GM18858 (cell line): ENCODE measurements at regions not wholly inside any gene's neighbourhood (a gene's known extent, or its start where the extent isn't known, plus 50 kb on each side); places are given as distances from the start of the nearest gene placed in this dataset.
A peak's percentile ranks its signal among the peaks of the same experiment; 100 is the strongest.
"Not testable (repeated sequence)": the region's sequence is repeated elsewhere in the genome, so short reads cannot be mapped to it uniquely, and the experiment has no call there.

Experiments
- ATAC-seq: cut with Tn5 transposase; IDR thresholded peaks from one replicate; pipeline ENCODE4 v1.9.1; 2021; ENCODE audit not compliant: unreplicated experiment

GRCh38 chr12:62135553-62136200, 124.5 kb upstream of the USP15 start:
- no peak for ATAC-seq

- no peak for ATAC-seq
Observed at GRCh38 chr12:62136496-62136895, 123.7 kb upstream of the USP15 start.

DNA sequence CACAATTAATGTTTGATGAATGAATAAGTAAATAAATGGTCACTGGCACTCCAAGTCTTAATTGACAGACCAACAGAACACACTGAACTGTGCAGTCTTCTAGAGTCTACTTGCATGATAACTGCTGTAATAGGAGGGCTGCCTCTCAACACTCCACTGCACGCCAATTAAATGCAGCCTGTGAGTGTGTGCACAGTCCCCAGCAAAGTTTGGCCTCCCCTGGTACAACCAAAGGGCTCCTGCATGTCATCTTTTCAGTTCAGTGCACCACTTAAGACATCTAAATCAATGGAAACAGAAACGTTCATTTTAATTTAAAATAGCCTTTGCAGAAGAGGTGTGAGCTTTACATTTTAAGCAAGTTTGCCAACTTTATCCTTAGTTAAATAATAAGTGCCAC, 121.7 kb upstream of the USP15 start:
- no peak for ATAC-seq

DNA sequence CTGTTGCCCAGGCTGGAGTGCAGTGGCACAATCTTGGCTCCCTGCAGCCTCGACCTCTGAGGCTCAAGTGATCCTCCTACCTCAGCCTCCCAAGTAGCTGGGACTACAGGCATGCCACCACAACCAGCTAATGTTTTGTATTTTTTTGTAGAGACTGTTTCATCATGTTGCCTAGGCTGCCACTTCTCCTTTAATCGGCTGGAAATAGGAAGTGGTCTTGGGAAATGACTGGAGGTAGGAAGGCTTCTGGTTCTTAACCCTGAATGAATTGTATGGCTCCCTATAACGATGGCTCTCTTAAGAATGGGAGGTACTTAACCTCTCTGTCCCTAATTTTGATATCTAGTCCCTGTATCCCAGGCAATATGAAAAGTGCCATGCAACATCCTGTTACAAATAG, 113.9 kb upstream of the USP15 start:
- ATAC-seq: no peak

- ATAC-seq: no peak
Observed at GRCh38 chr12:62158013-62158412, 102.2 kb upstream of the USP15 start.

DNA sequence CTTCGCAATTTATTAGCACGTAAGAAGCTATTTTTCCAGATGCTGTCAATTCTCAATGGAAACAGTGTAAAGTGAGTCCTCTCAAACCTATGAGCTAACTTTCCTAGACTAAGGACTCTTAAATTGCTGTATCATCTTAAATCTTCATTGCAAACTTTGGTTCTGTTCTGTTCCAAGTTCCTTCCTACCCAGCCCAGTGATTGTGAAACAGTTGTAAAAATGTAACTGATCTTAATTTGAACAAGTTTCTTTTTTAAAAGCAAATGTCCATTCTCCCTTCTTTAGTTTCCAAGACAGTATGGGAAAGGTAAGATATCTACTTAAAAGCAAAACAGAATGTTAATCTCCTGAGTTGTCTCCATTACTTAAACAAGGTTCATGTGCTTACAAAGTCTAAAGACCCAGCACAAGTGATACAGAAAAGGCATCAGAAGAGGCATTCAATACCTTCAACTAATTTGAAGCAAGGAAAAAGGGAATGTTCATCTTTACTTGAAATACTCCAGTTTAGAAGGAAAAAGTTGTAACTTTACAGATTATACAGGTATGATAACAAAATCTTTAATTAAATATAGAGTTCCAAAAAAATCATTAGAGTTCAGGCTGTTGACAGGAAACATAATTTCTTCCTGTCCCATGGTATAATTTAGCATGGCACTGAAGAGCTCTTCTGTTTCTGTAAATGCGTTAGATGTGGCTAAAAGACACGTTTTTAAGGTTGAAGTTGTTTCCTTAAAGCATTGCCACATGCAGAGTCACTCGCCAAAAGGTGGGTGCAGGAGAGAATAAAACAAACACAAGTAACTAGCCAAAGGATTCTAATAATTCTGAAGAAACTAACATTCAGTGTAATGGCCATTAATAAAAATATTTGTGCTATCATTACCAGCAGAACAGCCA, 101.5 kb upstream of the USP15 start:
- ATAC-seq: no peak

- ATAC-seq: no peak
Observed at GRCh38 chr12:62162214-62162613, 98.0 kb upstream of the USP15 start.

GRCh38 chr12:62163368-62163767, 96.8 kb upstream of the USP15 start:
- ATAC-seq: no peak

DNA sequence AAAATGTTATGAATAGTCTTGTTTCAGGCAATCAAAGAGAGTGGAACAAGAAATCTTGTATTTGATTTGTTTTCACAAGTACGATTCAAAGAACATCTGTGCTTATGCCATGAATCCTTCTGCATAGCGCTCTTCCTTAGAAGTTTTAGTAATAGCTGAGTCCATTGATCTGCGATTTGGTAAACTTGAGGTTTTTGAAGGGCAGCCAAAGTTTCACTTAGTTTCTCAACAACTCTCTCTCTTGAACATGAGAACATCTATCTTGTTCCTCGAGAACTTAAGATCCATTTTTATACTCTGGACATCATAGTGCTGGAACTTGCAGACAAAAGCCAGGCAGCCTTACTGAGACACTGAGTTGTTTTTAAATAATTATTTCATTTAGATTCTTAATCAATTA, 96.2 kb upstream of the USP15 start:
- no peak for ATAC-seq

- no peak for ATAC-seq
Observed at GRCh38 chr12:62166525-62166924, 93.7 kb upstream of the USP15 start.

- no peak for ATAC-seq
Observed at GRCh38 chr12:62168411-62168810, 91.8 kb upstream of the USP15 start.

- no peak for ATAC-seq
Observed at GRCh38 chr12:62170241-62170640, 90.0 kb upstream of the USP15 start.

DNA sequence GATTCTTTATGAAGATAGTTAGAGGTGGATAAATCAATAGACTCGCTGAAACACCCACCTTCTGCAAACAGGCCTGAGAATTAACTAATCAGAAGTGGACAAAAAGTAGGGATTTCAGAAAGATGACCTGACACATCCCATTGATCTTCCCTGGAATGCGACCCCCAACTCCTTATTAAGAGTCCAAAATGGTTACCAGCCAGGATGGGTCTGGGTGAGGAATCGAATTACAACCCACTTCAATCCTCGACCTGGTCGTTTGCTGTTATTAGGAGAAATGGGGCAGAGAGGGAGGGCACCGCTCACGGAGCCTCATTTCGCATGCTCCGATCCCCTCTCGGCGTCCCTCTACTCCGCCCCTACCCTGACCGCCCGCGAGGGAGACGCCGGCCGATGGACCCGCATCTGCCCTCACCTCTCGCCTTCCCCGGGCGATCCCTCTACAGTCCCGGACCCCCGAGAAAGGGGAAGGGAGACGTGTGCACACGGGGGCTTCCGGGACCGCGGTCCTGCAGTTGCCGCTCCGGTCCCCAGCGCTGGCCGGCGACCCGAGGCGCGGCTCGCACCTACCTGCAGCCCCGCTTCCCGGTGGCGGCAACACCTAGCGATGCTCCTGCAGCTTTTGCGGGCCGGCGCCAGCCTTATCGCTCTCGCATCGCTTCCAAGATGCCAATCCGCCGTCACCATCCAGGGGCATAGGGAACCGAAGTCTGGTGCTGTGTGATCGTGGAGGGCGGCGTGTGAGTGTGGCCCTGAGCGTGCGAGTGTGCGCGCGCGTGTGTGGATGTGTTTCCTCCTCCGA, 69.3 kb upstream of the USP15 start:
- ATAC-seq: no peak

DNA sequence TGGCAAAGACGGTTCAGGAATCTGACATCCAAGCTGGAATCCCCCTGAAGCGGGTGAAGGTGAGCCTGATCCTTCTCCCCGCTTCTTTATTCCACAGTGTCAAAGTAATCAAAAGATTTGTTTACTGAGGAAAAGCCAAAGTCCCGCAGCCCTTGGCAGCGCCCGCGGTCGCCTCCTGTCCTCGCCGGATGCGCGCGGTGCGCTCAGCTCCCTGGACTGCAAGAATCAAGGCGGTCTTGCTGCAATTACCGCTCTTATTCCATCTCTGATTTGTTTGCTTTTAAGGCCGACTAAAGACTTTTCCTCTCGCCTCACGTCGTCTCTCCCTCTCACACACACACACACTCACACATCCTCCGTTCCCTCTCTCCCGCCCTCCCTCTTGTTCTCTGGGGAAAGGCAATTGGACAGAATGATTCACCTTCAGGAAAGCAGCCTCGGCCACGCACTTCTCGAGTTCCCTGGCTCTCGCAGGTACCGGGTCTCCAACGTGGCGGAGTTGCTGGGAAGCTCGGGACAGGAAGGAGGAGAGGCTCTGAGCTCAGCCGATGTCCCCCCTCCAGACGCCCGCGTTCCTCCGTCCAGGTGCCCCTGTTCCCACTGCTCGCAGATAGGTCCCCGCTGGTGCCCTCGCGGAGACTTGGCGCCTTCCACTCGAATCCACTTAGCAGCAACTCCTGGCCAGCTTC, 68.6 kb upstream of the USP15 start:
- ATAC-seq: no peak

DNA sequence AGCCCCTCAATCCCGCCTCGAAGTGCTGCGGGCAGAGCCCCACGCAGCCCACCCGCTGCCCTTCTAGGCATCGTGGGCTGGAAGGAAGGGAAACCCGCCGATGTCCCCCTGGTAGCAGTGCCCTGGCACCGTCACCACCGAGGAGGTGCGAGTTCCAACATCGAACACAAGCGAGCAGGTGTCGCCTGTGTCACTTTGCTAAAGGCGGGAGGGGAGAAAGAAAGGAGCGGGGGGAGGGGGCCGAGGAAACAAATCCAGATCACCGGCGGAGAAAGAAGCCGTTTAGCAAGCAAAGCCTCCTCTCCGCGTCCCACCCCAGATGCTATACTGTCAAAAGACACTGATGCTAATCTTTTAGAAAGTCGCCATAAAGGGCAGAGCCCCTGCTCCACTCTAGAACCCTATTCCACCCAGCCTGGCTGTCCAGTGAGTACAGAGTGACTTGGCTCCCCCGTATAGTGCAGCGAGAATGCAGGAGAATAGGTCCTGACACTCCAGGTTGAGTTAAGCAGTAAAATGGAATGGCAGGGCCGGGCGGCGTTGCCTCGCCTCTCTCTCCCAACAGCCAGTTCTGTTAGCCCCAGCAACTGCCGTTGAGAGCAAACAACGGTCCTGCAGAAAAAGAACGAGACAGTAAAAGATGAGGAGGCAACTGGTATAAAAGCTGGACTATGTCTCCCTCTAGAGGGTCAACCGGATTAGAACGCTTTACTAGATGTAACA, 67.9 kb upstream of the USP15 start:
- ATAC-seq: peak; percentile 94

- ATAC-seq: no peak
Observed at GRCh38 chr12:62192903-62193250, 67.3 kb upstream of the USP15 start.

GRCh38 chr12:62194031-62194430, 66.2 kb upstream of the USP15 start:
- no peak for ATAC-seq

DNA sequence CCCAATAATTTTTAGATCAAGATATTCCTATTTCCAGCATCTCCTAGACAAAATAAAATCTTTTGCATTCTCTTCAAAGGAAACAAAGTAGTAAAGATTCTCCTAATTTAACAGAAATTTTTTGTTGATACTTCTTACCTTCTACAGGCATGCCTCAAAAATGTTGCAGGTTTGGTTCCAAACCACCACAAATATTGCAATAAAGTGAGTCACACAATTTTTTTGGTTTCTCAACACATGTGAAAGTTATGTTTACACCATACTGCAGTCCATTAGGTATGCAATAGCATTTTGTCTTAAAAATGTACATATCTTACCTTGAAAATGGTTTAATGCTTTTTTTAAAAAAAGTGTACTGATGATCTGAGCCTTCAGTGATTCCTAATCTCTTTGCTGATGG, 65.6 kb upstream of the USP15 start:
- ATAC-seq: no peak

DNA sequence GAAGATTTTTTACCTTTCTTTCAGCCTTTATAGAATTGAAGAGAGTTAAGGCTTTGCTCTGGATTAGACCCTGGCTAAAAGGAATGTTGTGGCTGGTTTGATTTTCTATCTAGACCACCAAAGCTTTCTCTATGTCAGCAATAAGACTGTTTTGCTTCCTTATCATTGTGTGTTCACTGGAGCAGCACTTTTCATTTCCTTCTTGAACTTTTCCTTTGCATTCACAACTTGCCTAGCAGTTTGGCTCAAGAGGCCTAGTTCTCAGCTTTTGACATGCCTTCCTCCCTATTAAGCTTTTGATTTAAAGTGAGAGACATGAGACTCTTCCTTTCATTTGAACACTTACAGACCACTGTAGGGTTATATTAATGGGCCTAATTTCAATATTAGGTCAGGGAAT, 64.1 kb upstream of the USP15 start:
- ATAC-seq: no peak

DNA sequence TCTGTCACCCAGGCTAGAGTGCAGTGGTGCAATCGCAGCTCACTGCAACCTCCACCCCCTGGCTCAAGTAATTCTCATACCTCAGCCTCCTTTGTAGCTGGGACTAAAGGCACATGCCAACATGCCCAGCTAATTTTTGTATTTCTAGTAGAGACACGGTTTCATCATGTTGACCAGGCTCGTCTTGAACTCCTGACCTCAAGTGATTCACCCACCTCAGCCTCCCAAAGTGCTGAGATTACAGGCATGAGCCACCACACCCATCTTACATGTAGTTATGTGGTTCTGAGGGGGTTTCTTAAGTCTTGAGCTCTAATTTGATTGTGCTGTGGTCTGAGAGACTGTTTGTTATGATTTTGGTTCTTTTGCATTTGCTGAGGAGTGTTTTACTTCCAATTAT, 57.3 kb upstream of the USP15 start:
- not testable (repeated sequence) for ATAC-seq

- no peak for ATAC-seq
Observed at GRCh38 chr12:62205346-62205745, 54.9 kb upstream of the USP15 start.
